Posterior cingulate gyrus (tissue), 11 donors: ENCODE measurements at regions not wholly inside any gene's neighbourhood (a gene's known extent, or its start where the extent isn't known, plus 50 kb on each side); places are given as distances from the start of the nearest gene placed in this dataset.
"Not testable (repeated sequence)": the region's sequence is repeated elsewhere in the genome, so short reads cannot be mapped to it uniquely, and the experiment has no call there.

ENCODE experiments used
- DNase-seq, 10 donors: peaks; one replicate each; pipeline versions ENCODE4 v3.0.0 to v3.0.0-alpha.2; 2020 to 2021; ENCODE audit warnings: mixed read lengths in 3 of 10
- intact Hi-C: fragments of 100-400 bp; cut with DNase I; formaldehyde crosslinking; loops from one replicate; pipeline ENCODE4 v1.15.1; 2023

DNA sequence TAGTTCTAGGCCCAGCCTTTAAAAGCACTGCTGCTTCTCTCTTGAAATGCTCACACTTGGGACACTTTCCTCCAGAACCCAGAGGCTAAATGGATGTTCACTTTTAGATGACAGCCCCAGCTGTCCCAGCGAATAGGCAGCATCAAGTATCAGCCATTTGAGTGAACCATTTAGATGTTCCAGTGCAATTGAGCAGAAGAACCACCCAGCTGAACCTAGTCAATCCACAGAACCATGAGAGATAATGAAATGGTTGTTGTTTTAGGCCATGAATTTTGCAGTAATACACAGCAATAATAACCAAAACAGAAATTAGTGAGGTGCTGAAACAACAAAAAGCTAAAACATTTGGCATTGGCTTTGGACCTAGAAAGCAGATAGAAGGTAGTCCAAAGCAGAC is 273.9 kb downstream of the ETV1 start:
- intact Hi-C loops, result no loop called here
- DNase-seq, result no peak

DNA sequence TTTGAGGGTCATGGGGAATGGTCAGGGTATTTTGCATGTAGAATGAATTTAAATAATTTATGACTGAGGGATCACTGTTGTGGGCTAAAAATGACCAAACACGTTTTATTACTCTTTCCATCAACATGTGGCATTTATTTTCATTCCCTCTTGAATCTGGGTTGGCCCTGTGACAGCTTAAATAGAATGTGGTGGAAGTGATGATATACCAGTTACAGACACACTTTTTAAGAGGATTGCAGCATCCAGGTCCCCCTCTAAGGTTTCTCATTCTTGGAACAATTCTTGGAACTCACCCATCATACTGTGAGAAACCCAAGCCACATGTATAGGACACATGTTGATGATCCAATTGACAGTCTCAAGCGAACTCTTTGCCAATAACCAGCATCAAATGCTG is 272.4 kb downstream of the ETV1 start:
- intact Hi-C loops, result no loop called here
- no peak for DNase-seq

DNA sequence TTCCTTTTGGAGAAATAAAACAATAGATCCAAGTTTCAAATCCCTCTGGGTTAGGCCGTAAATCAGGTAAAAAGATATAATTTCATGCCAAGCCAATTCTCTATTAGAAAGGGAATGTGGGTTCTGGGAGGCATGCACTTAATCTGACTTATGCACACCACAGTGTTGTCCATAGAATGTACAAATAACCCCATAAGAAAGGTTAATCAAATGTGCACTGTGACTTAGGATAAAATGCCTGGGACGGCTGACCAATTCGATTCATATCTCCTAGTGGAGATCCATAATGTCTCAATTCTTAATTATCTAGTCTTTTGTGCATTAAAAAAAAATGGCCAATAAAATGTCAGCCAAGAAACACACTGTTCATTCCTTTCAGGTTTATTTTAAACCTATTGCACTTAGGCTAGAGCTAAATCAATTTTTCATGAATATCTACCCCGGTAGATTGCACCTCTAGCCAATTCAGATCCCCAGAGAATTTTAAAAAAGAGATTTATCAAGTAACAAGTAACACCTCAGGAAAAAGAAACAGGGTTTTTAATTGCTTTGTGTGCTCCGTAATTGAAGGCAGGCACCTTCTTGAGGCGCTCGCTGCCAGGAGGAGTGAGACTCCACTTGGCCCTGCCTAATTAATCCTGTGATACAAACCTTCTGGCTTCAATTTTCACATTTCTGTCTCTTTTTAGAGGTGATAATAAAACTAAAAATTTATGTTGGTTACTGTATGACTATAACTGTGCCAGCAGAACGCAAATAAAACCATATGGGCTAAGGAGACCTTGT is 265.1 kb downstream of the ETV1 start:
- peak in 2 of 10 donors; percentile 44 to 54 for DNase-seq
- intact Hi-C loops, result no loop called here

DNA sequence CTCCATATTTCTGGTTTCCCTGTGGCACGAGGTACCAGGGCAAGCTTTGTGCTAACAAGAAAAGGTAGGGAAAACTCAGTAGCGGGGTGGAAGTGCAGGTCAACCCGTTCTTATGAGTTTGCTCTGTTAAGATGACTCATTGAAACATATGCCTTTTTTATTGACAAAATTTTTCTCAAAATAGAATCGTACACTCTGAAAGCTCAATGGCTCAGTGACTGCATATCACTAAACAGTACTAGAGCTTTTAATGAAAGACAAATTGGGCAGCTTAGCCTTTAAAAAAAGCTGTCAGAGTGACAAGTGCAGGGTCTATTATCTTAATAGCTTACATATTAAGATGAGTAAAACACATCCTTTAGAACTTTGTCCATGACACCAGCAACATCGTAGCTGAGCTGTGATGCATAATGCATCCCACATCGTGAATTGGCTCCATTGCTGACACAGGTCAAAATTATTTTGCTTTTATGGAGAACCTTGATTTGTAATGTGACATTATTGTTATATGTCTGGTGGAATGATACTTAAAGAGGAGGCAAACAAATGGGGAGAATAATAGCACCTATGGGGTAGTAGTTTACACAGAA is 264.4 kb downstream of the ETV1 start:
- intact Hi-C loops, result loop anchor here (5.0 kb wide), 1 partner anchor 443 kb away; no protein-coding TSS in a partner anchor
- DNase-seq, result no peak

DNA sequence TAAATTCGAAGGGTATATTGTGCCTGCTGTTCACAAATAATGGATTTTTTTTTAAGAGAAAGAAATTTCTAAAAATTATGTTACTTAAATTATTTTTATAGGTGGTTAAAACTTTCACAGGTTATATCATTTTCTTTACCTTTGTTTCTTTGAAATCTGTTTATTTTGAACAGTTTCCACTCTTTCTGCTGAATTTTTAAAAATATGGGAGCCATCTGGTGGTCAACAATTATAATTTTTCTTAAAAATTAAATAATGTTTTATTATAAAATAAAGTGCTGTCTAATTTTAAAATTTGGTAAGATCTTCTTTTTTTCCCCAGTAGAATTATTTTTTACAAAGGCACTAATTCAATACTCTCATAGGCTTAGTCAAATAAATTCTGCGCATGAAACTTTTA is 263.9 kb downstream of the ETV1 start:
- intact Hi-C loops, result loop anchor here (5.0 kb wide), 1 partner anchor 443 kb away; no protein-coding TSS in a partner anchor

DNA sequence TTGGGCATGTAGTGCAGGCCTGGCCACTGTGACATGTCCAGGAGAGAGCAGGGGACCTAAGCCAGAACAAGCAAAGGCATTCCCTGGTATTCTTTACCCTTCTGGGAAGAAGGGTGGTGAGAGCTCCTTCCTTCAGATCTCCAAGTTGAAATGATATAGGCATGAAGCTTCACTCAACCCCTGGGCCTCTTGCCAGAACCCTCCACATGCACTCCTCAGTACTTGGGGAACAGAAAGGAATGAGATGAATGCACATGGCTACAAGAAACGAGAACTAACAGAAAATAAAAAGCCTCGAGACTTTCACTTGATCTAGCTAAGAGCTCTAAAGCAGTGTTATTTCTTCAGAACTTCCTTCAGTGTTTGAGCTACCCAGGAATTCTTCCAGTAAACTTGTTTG is 262.2 kb downstream of the ETV1 start:
- intact Hi-C loops, result loop anchor here (5.0 kb wide), 1 partner anchor 445 kb away; no protein-coding TSS in a partner anchor
- DNase-seq, result peak in 1 of 10 donors; percentile 46

More for the DNA sequence above, 263.9 kb downstream of the ETV1 start:
- no peak for DNase-seq

DNA sequence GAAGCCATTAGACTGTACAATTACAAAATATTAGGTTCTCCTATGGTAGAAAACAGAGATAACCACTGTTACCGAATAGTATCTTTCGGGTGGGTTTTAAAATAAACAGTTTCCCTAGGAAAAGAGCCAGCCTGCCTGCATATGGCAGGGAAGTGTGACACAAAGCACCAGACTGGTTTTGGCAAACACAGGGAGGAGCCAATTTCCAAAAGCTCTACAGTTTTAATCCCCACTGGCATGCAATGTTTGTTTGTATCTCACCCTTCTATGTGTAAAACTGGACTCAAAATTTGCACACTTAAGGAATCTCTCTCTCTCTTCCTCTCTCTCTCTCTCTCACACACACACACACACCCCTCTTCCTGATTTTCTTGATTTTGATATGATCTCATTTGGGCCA is 261.7 kb downstream of the ETV1 start:
- intact Hi-C loops, result loop anchor here (5.0 kb wide), 1 partner anchor 445 kb away; no protein-coding TSS in a partner anchor
- DNase-seq, result no peak

DNA sequence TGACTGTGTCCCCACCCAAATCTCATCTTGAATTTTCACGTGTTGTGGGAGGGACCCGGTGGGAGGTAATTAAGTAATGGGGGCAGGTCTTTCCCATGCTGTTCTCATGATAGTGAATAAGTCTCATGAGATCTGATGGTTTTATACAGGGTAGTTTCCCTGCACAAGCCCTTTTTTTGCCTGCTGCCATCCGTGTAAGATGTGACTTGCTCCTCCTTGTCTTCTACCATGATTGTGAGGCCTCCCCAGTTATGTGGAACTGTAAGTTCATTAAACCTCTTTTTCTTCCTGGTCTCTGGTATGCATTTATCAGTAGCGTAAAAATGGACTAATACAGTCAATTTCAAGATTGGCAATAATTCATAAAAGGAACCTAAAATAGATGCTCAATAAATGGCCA is 261.0 kb downstream of the ETV1 start:
- intact Hi-C loops, result loop anchor here (5.0 kb wide), 1 partner anchor 446 kb away; no protein-coding TSS in a partner anchor
- not testable (repeated sequence) for DNase-seq

DNA sequence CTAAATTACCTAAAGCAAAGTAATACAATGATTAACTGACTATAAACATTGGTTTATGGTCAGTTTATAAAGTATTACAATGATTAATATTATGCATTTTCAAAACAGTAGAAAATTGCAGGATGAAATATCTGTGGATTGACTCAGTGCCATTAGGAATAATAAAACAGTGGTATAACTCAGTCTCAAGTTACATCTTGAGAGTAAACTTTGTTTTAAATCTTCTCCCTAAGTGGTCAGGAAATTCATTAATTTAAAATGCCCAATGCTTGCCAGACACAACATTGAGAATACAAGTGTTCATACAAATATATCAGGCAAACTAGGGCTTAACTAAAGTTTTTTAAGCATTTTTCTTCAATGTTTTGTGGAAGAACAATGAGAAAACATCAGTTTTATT is 257.8 kb downstream of the ETV1 start:
- DNase-seq, result no peak

DNA sequence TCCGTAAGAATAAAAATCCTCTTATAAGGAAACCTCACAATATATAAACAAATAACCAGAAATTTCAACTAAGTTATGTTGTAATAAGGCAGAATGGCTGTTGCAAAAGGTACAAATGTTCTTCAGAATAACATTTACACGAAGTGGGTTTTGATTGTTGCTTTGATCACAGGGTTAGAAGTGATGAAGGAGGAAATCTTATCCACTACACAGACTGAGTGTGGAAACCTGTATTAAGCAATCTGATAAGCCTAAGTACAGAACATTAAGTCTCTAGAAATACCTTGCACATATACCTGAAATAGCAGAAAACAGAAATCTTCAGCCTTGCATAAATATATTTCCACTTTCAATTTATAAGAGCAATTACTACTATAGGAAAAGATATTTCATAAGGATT is 251.9 kb downstream of the ETV1 start:
- intact Hi-C loops, result no loop called here
- no peak for DNase-seq

More for the DNA sequence above, 257.8 kb downstream of the ETV1 start:
- intact Hi-C loops, result no loop called here

DNA sequence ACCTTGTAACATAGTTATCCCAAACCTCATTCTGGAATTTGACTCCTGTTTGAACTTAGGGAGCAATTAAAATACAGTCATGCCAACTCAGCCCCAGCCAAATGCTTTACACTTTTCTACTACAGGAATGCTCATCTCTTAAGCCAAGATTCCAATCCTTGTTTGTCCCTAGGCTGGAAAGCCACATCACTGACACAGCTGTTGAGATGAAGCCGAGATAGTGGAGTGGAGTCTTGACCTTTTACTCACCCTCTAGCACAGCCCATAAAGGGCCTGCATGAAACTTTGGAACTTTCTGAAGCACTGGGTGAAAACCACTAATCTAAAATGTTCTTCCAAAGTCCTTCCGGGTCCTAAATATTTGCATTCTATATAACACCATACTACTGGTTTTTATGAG is 247.3 kb downstream of the ETV1 start:
- intact Hi-C loops, result loop anchor here (5.0 kb wide), 1 partner anchor 460 kb away; no protein-coding TSS in a partner anchor

DNA sequence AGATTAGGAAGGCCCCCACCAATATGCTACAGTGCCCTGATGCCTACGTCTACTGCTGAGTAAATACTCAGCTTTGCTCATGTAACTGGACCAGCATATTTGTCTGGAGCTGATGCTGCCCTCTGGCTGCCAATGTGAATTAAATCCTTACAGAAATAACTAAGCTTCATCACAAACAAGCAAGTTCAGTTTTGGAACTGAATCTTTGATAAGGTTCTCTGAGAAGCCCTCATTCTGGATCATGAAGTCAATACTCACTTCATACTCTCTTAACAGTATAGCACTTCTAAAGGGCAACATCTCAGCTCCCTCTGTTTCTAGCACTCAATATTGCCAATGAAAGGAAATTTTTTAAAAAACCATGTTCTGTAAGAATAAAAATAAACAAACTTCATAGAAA is 246.7 kb downstream of the ETV1 start:
- DNase-seq, result peak in 9 of 10 donors; percentile 11 to 83 (median 43)
- intact Hi-C loops, result loop anchor here (5.0 kb wide), 1 partner anchor 461 kb away; no protein-coding TSS in a partner anchor

More for the DNA sequence above, 247.3 kb downstream of the ETV1 start:
- DNase-seq, result no peak

DNA sequence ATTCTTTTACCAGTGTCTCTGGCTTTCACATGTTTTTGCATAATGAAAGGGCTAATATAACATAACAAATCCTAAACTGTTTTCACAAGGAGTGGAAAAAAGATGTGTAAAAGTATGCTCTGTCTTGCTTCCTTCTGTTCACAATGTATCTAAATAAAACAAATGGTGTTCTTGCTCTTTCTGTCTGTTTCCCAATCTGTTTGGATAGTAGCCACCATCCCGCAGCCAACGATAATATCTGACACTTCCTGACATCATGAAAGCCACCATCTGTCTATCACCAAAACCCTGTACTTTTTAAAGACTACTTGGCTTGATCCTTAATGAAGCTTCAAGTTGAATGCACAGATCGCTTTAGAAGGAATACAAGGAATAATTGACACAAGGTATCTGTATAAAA is 246.2 kb downstream of the ETV1 start:
- DNase-seq, result no peak
- intact Hi-C loops, result loop anchor here (5.0 kb wide), 1 partner anchor 461 kb away; no protein-coding TSS in a partner anchor

DNA sequence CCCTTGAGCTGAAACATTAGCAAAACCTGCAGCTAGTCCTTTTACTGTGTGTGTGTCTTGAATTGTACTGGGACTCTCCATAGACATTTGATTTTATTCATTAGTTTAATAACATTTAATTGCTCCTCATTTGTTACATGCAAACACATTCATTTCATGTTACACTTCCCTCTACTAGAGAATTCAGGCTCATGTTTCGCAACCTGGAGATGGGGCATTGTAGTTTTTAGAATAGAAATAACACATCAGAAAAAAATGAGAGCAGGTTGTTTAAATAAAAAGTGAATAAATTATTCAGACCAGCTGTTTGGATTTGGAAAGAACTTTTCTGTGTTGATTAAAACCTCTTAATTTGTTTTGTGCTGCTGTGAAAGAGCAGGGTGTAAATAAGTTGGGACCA is 243.9 kb downstream of the ETV1 start:
- DNase-seq, result no peak
- intact Hi-C loops, result no loop called here

DNA sequence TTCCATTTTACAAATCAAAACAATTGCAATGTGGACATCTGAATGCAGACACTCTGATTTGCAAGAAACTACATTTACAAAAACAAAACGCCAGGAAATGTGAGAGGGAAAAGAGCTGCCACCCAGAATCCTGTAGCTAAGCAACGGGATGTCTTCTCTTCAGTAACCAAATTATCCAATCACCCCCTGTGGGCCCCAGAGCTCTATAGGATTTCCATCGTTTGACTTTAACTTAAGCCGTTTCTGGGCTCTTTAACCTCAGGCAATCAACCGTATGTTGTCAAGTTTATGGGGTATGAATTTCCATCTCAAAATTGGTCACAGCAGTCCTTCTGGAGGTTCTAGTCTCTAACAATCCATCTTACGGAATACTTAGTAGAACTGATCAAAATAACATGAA is 240.5 kb downstream of the ETV1 start:
- DNase-seq, result no peak
- intact Hi-C loops, result no loop called here

DNA sequence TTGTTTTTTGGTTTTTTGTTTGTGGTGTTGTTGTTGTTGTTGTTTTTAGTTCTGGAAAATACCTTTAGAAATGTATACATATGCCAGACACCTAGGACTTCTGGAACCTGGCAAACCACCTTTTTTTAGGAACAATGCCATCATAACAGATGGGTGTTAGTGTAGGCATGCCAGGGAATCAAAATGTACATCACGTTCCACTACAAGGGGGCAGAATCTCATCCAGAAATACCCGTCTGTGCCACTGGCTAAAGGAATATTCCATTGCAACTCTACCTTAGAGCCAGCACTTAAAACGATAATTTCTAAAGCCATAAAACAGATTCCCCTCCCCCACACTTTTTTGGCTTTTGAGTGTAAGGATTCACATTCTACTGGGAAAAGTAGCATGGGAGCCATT is 239.8 kb downstream of the ETV1 start:
- no peak for DNase-seq
- intact Hi-C loops, result no loop called here

DNA sequence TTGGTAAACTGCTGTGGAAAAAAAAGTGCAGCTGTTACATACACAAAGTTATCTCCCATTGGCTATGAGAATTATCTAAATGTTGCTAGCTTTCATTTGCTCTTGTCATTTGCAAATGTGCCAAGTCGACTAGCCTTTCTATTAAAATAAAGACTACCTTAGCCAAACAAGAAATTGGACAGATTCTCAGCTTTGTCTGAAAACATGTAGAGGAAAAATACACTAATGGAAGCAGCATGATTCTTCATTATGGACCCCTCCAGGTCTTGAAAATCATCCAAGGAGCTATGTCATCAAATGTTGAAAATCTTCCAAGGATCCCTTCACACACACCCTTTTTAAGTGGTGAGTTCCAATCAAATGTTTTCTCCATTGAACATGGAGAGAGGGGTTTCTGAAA is 237.7 kb downstream of the ETV1 start:
- intact Hi-C loops, result no loop called here
- no peak for DNase-seq

DNA sequence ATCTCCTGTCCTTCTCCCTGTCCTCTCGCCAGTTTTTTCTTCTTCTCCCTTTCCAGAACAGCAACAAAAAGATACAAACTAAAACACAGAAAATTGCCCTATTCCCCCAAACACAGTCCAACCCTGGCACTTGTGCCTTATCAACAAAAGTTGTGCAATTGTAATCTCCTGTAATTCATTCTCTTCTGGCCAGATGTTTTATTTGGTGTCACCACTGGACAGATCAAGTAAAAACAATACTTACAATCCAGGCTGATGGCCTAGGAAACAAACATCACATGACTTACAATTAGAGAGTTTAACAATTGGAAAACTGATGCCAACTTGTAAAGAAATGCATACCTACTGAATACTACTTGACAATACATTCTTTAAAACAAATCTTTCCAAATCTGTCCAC is 231.6 kb downstream of the ETV1 start:
- no peak for DNase-seq
- intact Hi-C loops, result no loop called here

DNA sequence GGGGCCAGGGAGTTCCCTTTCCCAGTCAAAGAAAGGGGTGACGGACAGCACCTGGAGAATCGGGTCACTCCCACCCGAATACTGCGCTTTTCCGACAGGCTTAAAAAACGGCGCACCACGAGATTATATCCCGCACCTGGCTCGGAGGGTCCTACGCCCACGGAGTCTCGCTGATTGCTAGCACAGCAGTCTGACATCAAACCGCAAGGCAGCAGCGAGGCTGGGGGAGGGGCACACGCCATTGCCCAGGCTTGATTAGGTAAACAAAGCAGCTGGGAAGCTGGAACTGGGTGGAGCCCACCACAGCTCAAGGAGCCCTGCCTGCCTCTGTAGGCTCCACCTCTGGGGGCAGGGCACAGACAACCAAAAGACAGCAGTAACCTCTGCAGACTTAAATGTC is 223.6 kb downstream of the ETV1 start:
- DNase-seq, result peak in 1 of 10 donors; percentile 76
- intact Hi-C loops, result not testable (repeated sequence)

DNA sequence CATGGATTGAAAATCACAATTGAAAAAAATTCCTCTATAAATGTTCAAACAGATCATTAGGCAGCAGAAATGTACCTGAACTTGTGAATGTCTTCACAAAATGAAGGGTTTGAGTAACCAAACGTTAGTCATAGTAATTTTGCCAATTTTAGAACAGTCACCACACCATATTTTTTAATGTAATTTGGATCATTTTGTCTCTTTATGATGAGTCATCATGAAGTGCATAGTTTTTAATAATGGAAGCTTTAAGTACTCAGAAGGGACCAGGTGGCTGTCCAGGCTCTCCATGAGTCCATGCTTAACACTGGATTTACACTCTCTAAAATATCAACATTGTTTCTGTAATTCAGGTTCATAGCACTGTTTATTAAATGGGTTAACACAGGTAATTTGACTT is 219.2 kb downstream of the ETV1 start:
- no peak for DNase-seq
- intact Hi-C loops, result no loop called here

DNA sequence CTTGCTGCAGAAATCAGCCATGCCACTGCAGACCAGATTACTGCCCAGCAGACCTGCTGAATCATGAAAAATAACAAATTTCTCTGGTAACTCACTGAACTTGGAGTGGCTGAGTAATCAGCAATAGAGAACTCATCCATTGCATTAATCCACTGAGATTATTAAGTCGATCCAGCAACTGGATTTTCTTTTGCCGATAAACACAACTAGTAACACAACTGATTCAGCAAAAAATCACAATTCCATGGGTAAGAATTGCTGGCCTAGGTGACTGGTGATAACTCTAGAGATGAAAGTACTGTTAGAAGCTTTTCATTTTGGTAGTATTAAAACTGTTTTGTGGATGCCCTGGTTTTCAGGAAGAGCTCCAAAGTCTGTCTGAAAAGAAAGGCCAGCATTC is 214.5 kb downstream of the ETV1 start:
- no peak for DNase-seq
- intact Hi-C loops, result no loop called here

DNA sequence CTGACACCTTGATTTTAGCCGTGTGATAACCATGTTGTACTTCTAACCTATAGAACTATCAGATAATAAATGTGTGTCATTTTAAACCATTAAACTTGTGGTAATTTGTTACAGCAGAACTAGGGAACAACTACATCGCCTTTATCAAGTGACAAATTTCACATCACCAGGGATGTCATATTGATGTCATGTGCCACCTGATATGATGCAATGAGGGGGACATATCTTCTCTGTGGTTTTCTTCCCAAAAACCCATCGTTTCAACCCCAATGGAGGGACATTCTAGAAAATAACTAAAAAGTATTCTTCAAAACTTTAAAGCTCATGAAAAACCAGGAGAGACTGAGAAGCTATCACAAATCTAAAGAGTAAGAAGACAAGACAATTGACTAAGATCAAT is 212.2 kb downstream of the ETV1 start:
- intact Hi-C loops, result no loop called here
- DNase-seq, result no peak
